HG03159 (cell line): ENCODE measurements at regions not wholly inside any gene's neighbourhood (a gene's known extent, or its start where the extent isn't known, plus 50 kb on each side); places are given as distances from the start of the nearest gene placed in this dataset.
"Not testable (repeated sequence)": the region's sequence is repeated elsewhere in the genome, so short reads cannot be mapped to it uniquely, and the experiment has no call there.

Source experiments
- ATAC-seq: cut with Tn5 transposase; IDR thresholded peaks from one replicate; pipeline ENCODE4 v1.9.1; 2021; ENCODE audit warnings: mild to moderate bottlenecking, moderate library complexity; ENCODE audit not compliant: unreplicated experiment

DNA sequence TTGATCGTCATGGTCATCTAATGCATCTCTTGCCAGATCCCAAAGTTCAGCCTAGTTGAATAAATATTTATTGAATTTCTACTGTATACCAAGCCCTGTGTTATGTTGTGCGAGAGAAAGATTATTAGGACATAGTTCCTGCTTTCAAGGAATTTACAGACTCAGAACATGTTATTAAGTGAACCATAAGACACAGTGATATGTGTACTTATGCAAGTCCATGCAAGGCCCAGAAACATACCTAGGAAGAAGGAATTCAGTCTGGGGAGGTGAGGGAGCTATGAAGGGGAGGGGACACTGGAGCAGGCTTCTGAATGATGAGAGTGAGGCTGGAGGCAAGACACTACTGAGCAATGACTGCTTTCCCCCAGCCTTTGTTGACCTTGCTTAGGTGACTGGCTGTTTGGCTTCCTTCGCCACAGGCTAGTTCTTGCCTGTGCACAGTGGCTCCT lies 81.4 kb downstream of the ACAA2 start:
- no peak for ATAC-seq

DNA sequence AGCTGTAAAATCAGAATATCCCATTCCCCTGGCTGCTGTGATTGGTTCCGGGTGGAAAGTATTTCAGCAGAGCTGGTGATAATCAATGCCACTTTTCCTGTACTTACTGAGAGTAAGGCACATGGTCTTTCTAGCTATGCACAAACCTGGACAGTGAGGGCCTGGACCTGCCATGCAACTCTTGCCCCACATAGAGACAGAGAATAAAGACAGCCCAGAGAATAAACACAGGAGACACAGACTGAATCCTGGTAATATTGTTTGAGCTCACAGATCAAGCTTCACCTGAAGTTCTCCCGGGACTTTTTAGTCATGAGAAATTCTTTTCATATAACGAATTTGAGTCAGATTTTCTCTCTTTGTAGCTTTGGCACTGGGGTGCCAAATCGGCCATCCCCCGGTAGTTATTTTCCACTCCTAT lies 81.9 kb downstream of the ACAA2 start:
- no peak for ATAC-seq

DNA sequence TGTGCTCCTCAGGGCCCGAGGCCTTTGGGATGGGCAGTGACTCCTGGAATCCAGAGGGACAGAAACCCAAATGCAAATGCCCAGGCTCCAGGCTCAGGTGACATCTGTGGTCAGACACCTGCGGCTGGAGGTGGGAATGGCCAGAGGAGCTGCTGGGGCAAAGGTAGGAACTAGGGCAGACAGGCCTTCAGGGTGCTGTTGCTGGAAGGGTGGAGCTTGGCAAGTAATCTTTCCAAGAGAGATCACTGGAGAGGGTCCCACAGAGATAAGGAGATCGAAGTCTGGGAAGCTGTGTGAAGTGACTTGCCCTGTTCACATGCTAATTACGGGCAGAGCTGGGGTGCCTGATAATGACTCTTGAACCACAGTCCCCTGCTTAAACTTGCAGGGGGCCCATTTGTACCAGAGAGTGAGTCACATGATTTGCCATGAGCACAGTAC lies 82.4 kb downstream of the ACAA2 start:
- no peak for ATAC-seq

DNA sequence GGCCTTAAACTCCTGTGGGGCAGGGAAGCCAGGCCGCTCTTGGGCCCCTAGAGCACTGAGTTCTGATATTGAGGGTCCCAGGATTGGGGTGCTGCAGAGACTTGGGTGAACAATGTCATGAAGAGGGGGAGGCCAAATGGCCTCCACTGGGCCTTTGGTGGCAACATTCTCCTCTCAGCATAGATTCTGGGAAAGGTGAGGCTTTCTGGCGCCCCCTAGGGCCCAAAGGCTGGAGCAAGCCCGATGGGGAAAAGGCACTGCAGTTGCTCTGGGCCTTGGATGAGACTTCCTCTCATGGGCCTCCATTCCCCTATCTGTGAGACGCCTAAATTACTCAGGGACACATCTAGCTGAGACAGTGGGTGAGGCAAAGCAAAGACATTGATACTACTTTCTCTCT lies 84.8 kb downstream of the ACAA2 start:
- no peak for ATAC-seq

DNA sequence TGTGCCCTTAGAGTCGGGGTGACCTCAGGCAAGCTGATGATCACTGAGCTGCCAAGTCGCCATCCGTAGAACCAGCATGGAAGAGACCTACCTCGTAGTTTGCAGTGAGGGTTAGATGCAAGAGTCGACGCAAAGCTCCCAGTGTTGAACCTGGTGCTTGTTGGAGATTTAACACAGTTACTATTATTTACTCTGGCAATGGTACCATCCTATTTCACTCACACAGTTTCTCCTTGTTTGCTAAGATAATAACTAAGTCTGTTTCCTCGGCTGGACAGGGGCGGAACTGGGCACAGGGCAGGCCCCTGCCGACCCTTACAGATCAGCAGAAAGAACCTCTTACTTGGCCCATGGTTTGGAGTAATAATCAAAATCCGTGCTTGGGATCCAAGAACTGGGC lies 85.5 kb downstream of the ACAA2 start:
- ATAC-seq, result no peak

DNA sequence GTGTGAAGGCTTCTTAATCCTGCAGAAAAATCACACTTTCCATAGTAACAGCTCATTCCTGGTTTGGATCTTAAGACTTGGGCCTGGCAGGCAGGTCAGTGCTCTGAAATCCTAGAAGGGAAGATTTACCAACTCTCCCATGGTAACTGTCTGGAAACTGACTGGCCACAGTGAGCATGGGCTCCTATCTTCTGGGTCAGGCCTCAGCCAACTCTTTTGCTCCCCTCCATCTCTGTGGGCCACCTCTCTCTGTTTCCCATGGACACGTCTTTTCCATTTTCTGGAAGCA lies 86.7 kb downstream of the ACAA2 start:
- no peak for ATAC-seq

DNA sequence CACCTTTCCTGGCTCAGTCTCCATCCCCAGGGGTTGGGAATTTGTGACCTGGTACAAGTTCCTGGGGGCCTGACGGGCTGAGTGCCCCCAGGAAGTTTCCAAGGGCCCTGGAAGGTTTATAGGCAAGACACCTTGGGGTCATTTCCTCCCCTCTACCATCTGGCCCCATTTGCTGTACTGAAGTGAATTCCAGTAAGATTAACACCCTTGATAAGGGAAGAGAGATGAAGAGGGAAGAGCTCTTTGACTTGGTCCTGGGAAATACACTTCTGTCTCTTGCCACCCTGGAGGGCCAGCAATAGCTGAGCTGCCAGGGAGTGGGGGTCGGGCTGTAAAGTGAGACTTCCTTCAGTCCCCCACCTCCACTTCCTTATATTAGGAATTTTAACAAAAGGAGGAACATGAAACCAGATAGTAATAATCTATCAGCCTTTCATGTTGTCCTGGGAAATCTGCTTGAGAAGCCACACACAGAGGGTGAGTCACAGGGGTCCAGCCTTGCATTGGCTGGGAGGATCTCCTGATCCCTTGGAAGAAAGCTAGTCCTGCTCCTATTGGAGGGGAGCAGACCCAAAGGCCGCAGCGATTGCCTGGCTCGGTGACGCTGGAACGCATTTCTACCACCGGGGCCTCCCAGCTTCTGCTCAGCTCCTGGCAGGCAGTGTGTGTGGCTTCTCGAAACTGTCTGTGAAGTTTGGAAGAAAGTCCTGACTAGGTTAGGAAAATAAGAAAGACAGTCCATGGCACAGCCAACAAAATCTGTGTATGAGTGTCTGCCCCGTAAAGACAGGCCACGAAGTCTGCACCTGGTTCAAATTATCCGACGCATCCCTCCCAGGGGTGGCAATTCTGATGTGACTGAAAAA lies 87.3 kb downstream of the ACAA2 start:
- no peak for ATAC-seq

DNA sequence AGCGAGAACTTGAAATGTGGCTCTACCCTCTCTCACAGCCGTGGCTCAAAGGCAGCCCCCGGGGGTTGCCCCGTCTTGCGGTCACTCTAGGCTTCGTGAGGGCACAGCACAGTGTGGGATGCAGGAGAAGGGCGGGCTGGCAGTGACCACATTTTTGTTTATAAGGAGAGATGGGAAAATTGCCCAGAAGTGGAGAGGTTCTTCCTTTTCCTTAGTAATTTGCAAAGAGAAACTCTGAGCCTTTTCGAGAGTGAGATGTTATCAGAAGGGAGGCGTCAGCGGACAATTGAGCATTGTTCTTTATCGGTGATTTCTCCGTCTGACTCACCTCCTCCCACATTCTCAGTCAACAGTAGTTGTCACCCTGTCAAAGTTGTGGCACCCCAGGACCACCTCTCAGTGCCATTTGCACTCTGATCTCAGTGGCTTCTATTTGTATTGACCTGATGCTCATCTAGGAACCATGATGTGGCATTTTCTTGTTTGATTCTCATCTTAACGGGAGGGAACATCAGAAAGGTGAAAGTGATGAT lies 89.6 kb downstream of the ACAA2 start:
- ATAC-seq, result no peak

DNA sequence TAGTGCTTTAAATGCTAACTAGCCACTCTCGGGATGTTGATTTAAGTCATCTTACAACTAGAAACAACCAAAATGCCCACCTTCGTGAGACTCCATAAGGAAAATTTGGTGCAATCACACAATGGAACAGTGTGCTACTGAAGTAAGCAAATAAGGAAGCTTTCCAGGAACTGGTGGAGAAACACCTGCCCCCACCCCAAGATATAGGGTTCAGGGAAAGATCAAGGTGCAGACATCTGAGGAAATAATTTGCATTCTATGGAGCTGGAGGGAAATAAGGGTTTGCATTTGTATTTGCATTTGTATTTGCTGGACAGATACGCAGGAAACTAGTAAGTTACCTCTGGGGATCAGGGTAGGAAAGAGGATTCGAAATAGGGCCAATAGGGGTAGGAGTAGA lies 90.9 kb downstream of the ACAA2 start:
- no peak for ATAC-seq

DNA sequence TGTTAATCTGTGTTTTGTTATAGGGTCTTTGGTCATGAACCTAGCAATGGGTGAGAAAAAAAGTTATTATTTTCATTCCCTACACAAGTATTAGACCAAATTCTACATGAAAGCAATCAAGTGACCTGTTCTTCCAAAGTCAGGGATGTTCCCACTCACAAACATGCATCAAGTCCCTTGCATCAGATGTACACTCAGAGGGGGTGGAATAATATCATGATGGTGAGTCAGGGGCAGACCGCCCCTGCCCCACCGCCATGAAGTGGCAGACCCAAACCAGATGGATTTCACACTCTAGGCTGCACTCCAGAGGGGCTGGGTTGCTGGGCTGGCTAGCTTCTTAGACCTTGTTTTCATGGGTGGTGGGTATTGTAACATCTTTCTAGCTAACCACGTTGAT lies 91.4 kb downstream of the ACAA2 start:
- ATAC-seq, result no peak

DNA sequence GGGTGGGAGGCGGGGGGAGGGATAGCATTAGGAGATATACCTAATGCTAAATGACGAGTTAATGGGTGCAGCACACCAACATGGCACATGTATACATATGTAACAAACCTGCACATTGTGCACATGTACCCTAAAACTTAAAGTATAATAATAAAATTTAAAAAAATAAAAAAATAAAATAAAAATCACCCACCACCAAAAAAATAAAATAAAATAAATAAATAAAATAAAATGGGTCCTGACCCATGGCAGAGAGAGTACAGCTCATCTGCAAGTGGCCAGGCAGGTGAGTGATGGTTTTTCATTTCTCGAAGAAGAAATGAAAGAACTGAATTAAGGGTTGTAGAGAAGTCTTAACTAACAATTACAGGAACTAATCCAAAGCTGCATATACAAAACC lies 92.4 kb downstream of the ACAA2 start:
- not testable (repeated sequence) for ATAC-seq

DNA sequence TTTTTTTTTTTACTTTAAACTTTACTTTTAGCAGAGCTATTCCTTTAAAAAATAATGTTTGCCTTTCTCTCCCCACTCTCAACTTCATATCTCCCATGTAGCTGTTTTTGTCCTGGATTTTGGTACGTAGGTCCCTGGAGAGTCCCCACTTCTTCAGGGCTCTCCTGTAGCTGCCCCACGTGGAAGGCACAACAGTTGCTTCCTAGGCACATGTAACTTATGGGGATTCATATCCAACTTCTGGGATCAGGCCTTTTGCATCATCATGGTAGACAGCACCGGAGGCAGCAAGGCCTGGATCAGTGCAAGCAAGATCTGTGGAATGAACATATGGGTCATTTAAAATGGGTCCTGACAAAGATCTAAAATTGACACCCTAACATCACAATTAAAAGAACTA lies 95.7 kb downstream of the ACAA2 start:
- ATAC-seq, result no peak

DNA sequence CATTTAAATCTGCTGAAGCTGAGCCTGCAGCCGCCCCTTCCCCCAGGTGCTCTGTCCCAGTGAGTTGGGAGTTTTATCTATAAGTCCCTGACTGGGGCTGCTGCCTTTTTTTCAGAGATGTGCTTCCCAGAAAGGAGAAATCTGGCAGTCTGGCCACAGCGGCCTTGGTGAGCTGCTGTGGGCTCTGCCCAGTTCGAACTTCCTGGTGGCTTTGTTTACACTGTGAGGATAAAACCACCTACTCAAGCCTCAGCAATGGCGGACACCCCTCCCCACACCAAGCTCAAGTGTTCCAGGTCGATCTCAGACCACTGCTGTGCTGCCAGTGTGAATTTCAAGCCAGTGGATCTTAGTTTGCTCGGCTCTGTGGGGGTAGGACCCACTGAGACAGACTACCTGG lies 97.3 kb downstream of the ACAA2 start:
- ATAC-seq, result no peak

DNA sequence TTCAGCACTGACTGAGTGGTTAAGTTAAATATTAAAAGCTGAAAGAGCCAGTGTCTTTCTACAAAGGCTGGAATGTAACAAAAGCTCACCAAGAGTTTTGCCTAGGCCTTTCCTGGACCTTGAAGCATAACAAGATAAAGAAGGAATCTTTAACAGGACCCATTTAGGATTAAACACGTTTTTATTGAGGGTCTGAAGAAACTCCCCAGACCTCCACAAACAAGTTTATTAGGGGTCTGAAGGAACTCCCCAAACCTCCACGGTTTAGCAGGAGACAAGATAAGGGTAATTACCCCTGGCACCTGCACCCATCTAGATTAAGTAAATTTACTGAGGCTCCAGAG lies 104.0 kb downstream of the ACAA2 start:
- ATAC-seq, result no peak

DNA sequence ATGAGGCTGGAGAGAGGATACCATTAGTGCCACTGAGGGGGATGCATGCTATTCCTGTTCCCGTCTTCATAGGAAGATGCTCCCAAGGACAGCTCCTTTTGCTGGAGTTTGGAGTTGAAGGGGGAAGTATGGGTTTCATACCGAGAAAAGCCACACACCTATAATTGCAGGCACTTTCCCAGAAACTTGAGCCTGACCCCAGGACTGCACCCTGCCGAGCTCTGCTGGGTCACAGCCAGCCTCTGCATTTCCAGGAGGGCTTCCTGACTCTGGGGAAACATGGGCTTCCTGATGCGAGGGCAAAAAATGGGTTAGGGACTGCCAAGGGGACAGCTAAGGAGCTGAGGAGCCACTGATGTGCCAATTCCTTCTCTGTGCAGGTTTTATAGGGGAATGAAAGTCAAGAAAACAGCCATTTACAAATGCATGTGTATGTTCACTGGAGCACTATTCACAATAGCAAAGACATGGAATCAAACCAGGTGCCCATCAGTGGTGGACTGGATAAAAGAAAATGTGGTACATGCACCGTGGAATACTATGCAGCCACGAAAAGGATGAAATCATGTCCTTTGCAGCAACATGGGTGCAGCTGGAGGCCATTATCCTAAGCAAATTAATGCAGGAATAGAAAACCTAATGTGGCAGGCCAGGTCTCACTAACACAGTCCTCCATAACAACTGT lies 104.5 kb downstream of the ACAA2 start:
- ATAC-seq, result no peak

DNA sequence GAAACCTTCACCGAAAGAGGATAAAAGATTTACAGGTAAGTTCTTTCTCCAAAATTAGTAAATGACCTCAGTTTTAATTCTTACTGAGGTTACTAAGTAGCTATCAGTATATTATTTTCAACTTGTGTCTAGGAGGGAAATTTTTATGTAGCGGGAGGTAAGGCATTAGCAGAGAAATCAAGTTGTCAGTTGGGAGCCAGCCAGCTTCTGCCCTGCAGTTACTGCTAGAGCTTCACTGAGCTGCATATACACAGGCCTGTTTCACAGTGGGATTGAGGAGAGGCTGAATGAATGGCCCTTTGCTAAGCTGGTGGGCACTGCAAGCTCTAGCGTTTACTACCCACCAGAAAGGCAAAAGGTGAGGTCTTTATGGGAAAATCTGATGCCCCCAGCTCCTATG lies 105.7 kb downstream of the ACAA2 start:
- ATAC-seq, result no peak

DNA sequence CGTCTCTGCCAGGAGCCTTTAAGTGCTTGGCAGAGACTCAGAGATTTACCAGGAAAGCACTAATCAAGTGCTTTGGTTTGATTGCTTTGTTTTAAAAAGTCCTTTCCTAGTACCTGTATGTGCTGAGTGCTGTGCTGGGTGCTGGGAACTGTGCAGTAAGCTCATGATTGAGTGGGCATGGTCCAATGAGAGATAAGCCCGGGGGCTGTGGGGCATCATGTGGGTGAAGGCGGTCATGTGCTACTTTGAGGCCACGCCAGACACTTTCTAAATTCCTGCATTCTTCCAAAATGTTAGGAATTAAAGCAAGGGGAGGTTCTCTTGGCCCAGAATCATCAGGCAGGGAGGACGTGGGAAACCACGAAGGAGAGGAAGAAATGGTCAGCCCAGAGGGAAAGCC lies 109.0 kb downstream of the ACAA2 start:
- no peak for ATAC-seq

DNA sequence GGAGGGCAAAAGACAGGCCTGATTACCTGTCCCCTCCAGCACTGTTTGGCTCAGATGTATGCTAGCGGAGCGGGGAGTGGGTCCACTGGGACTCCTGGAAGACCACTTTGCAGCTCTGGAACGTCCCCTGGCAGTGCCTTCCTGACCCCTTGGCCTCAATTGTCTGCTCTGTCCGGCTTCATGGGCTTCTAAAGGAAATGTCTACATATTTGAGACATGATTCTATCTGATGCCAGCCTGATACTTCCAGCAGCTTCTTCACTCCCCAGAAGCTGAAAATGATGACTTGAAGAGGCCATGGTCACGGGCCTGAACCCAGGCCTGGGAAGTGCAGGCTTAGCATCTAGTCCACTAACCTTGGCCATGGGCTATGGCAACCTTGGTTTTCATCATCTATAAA lies 112.1 kb downstream of the ACAA2 start:
- ATAC-seq, result no peak

DNA sequence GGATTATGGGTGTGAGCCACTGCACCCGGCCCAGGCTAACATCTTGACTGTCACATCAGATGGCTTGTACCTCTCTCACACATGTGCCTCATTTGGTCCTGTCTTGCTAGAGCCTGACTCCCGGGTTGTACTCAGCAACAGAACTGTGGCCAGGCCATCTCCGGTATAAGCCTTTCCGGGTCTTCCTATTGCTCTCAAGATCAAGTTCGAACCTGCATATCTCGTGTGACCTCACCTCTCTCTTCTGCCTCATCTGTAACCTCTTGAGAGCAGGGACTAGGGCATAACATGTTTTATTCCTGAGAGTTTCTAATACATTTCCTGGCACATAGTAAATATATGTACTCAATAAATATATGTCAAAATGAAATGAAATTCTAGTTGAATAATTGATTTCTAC lies 114.0 kb downstream of the ACAA2 start:
- no peak for ATAC-seq

DNA sequence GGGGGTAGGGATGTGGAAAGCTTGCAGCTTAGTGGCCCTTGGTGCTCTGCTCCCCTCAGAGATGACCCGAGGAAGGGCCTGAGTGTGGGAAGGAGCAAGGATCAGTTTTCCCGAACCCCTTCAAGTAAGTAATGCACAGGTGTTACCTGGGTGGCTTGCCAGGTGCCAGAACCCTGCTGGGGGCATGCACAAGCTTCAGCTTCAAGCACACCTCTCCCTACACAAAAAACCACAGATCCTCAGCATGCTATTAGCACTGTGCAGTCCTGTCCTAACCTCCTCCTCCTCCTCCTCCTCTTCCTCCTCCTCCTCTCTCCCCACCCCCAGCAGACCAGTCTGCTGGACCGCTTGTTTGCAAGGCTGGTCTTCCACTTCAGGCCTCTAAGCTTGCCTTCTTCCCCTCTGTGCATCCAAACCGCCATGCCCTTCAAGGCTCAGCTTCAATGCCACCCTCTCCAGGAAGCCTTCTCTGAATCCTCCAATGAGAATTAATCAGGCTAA lies 114.8 kb downstream of the ACAA2 start:
- ATAC-seq, result no peak

DNA sequence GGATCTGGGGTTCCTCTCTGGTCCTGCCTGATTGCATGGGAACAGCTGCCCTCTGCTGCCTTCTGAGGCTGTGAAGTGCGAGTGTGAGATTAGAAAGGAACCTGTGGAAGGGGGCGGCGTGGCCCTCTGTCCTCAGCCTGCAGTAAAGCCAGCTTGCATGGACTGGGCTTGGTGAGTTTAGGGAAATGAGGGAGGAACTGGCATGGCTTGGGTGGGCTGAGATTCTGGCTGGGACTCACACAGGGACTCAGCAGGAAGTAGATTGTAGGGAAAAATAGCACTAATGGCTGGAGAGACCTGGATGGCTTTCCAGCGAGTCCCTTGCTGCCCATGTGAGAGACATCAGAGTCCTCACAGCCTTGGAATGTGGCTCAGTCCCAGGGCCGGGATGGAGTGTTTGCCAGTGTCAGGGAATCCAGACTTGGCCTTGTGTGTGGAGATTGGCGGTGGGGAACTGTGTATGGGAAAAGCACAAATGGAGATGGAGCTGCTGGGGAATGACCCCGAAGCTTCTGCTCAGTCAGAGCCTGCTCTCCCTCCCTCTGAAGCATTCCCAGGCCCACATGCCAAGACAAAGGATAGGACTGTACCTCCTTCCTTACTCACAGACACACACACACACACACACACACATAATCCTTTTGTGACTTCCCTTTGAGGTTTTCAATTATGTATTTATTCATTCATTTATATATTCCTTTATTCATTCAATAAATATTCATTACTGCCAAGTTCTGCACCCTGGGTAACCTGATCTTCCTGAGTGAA lies 115.4 kb downstream of the ACAA2 start:
- ATAC-seq, result no peak
